Stimulated activated CD4-positive, alpha-beta T cell treated with anti-CD3 and anti-CD28 coated beads, Interleukin-4, amount 100 ng/mL, for 24 hours (primary cell): ENCODE measurements at regions not wholly inside any gene's neighbourhood (a gene's known extent, or its start where the extent isn't known, plus 50 kb on each side); places are given as distances from the start of the nearest gene placed in this dataset.
A peak's percentile ranks its signal among the peaks of the same experiment; 100 is the strongest.

Experiments used
- DNase-seq: peaks from one replicate; pipeline ENCODE4 v3.0.0-alpha.2; 2020

DNA sequence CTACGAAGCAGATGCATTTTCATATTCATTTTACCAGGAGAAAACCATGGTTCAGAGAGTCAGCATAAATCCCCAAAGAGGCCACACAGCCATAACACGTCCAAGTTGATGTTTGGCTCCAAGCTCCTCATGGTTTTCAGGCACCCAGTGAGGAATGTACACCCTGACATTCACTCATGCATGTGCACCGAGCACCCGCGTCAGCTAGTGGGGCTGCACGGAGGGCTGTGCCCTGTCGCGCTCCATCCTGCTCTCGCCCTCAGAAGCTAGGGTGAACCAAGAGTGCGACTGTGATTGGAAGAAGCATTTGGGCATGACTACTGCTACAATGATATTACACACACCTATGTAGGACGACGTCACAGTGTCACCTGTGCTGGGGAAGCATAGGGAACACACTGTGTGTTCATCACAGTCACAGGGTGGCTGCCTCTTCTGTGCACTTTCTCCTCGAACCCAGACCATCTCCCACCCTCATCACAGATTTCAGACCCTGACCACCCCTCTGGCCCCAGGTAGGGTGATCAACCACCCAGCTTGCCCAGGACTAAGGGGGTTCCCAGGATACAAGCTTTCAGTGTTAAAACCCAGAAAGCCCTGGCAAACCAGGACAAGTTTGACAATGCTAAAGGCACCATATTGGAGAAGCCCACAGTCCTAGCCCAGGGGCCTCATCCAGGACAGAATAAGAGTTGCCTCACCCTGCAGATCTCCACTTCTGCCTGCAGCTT lies 148.6 kb upstream of the ZNF507 start:
- DNase-seq: no peak

DNA sequence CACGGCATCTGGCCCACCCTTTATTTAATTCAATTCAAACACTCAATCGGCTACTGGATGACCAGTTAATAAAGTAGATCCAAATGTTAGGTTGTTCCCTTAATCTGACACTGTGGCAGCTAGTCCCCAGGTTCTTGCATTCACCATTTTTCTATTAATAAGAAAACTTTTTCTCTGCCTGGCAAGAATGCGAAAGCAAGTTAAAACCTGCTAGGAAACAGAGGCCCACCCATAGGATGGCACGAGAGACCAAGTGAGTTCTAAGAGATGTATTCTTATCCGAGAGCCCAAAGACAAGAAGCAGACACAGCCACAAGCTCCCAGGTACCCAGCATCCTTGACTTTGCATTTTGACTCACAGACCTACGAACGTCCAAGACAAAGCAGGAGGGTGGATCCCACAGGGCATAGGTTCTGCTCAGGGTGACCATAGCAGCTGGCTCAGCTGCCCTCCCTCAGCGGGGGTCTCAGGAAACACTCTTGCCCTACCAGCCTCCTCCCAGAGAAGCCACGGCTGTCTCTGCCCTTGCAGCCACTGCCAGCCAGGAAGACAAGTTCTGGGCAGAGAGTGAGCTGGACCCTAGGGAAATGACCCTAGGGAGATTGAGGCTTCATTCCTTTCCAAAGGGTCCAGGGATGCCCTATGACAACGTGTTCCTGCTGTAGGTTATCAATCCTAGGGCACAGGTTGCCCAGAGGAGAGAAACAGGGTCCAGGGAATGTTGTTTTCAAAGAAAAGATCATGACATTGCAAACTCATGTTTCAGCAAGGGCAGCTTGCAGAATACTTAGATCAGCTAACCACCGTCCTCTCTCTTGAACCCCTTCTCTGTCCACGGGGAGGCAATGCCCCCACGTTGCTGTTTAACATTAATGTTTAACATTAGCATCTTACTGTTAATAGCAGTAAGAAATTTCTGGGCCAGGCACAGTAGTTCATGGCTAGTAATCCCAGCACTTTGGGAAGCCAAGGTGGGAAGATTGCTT lies 147.2 kb upstream of the ZNF507 start:
- no peak for DNase-seq

DNA sequence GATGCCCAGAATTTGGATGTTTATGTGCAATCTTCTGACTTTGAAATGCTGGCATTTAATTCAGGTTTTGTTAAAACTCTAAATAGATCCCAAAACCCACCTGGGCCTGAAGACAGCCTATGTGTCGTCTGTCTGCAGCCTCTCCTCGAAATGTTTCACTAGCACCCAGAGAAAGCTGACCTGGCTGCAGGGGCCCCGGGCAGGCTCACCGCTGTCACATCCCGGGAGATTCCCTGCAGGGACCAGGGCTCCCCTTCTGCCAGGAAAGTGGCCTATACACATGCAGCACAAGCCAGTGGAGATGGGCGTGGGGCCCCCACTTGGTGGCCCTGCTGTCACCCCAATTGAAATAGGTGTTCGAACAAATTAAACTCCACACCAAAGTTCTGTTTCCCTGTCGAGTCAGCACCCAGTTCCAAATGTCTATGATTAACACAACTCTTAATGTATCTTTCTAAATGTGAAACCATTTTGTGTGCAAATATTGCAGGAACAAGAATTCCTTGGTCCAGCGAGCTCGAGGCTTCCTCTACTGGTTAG lies 145.8 kb upstream of the ZNF507 start:
- no peak for DNase-seq

GRCh38 chr19:32200312-32201038 lies 144.9 kb upstream of the ZNF507 start:
- DNase-seq: no peak

DNA sequence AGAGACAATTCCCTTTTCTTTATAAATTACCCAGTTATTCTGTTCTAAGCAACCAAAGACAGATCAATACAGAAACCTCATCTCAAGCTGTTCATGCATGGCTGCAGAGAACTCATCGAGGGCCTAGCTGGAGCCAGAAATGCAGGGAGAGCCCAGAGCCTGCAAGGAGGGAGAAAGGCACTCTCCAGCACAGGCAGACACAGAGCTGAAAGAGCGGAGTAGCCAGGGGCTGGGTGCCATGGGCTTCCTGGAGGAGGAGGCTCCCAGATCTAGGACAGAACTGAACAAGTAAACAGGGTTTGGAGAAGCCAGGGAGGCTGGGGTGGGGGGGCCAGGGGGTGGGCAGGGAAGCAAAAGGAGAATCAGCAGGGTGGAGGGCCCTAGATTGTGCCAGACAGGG lies 144.2 kb upstream of the ZNF507 start:
- no peak for DNase-seq

GRCh38 chr19:32201636-32202051 lies 143.8 kb upstream of the ZNF507 start:
- no peak for DNase-seq

GRCh38 chr19:32202244-32202643 lies 143.2 kb upstream of the ZNF507 start:
- DNase-seq: no peak

- DNase-seq: no peak
Observed at GRCh38 chr19:32203161-32203560, 142.2 kb upstream of the ZNF507 start.

- no peak for DNase-seq
Observed at GRCh38 chr19:32206065-32206464, 139.3 kb upstream of the ZNF507 start.

GRCh38 chr19:32208060-32208459 lies 137.3 kb upstream of the ZNF507 start:
- no peak for DNase-seq

GRCh38 chr19:32219392-32219791 lies 126.0 kb upstream of the ZNF507 start:
- DNase-seq: no peak

GRCh38 chr19:32219881-32220472 lies 125.4 kb upstream of the ZNF507 start:
- DNase-seq: no peak

GRCh38 chr19:32220951-32221350 lies 124.5 kb upstream of the ZNF507 start:
- DNase-seq: no peak

DNA sequence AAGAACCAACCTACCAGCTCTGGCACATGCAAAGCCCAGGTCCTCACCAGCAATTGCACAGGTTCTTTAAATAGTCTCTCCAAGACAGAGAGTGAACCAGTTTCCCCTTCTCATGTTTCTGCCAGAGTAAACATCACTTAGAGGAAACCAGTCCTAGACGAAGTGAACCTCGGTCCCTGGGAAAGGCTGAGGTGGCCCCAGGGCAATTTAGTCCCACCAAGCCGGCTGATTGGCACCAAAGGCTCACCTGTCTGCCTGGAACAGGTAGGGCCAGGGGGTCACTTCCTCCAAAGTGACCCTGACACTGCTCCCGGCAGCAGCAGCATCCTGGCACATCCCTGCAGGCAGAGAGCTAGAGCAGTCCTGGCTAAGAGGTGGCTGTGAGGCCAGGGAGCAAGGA lies 122.9 kb upstream of the ZNF507 start:
- DNase-seq: no peak

GRCh38 chr19:32223106-32223505 lies 122.3 kb upstream of the ZNF507 start:
- DNase-seq: no peak

- DNase-seq: no peak
Observed at GRCh38 chr19:32223595-32224370, 121.6 kb upstream of the ZNF507 start.

GRCh38 chr19:32224371-32225244 lies 120.8 kb upstream of the ZNF507 start:
- peak; percentile 57 for DNase-seq

DNA sequence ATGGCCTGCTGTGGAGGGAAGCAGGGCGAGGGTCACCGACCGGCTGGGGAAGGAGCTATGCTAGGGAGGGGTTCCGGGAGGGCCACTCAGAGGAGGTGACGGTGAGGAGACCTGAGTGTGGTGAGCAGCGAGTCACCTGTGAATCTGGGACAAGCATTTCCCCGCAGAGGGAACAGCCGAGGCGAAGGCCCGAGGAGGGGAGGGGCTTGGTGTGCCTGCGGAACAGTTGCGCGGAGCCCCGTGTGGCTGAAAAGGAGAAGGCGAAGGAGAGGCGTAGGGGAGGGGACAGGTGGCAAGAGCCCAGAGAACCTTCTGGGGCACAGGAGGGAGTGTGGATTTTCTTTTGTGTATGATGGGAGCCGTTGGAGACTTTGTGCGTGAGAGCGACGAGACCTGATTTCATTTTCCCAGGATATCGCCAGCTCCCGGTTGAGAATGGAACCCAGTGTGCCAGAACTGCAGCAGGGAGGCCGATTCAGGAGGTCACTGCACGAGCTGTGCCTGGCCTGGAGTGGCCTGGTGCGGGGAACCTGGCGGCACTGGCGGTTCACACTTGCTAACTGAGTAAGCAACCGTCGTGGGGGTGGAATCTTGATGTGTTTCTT lies 117.7 kb upstream of the ZNF507 start:
- no peak for DNase-seq

- no peak for DNase-seq
Observed at GRCh38 chr19:32230441-32230840, 115.0 kb upstream of the ZNF507 start.

- DNase-seq: no peak
Observed at GRCh38 chr19:32231020-32231419, 114.4 kb upstream of the ZNF507 start.
